Loucy (cell line): ENCODE measurements at regions not wholly inside any gene's neighbourhood (a gene's known extent, or its start where the extent isn't known, plus 50 kb on each side); places are given as distances from the start of the nearest gene placed in this dataset.
"Not testable (repeated sequence)": the region's sequence is repeated elsewhere in the genome, so short reads cannot be mapped to it uniquely, and the experiment has no call there.

Experiments
- EZH2phosphoT487 ChIP-seq: fragments of 200-600 bp; IDR thresholded peaks from 2 replicates; pipeline ENCODE4 v1.6.1; 2018; ENCODE audit warnings: antibody characterized with exemption, mild to moderate bottlenecking, moderate library complexity, borderline replicate concordance
- TF ChIP-seq, protein P1 (sequence below): fragments of 200-600 bp; sonication (generic); conservative IDR thresholded peaks from 2 replicates; pipeline ENCODE4 v1.5.1; 2014; ENCODE audit warnings: mild to moderate bottlenecking, antibody characterized with exemption, low read length

DNA sequence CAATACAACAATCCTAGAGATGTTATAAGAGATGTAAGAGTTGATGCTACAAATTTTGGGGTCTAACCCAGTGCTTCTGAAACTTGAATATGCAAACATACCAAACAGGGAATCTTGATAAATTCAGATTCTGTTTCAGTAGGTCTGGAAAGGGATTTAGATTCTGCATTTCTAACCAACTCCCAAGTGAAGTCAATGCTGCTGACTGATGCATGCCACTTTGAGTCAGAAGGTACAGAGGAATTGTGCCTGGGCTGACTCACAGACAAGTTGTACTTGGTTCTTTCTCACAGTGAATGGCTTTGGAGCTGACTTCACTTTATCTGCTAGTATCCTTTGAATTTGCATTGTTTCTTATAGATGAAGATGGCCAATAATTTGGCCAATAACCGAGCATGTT, 973.9 kb downstream of the PRIM2 start:
- TF ChIP-seq, protein P1, sequence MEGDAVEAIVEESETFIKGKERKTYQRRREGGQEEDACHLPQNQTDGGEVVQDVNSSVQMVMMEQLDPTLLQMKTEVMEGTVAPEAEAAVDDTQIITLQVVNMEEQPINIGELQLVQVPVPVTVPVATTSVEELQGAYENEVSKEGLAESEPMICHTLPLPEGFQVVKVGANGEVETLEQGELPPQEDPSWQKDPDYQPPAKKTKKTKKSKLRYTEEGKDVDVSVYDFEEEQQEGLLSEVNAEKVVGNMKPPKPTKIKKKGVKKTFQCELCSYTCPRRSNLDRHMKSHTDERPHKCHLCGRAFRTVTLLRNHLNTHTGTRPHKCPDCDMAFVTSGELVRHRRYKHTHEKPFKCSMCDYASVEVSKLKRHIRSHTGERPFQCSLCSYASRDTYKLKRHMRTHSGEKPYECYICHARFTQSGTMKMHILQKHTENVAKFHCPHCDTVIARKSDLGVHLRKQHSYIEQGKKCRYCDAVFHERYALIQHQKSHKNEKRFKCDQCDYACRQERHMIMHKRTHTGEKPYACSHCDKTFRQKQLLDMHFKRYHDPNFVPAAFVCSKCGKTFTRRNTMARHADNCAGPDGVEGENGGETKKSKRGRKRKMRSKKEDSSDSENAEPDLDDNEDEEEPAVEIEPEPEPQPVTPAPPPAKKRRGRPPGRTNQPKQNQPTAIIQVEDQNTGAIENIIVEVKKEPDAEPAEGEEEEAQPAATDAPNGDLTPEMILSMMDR, result not testable (repeated sequence)
- TF ChIP-seq EZH2phosphoT487, result not testable (repeated sequence)
